NCI-H510A treated with DMSO at 0.1 percent for 48 hours (cell line): ENCODE measurements at regions not wholly inside any gene's neighbourhood (a gene's known extent, or its start where the extent isn't known, plus 50 kb on each side); places are given as distances from the start of the nearest gene placed in this dataset.

Source experiments
- DNase-seq: peaks from one replicate; lab custom pipeline; 2025; lab: John Stamatoyannopoulos, UW

- no peak for DNase-seq
Measured at GRCh38 chr5:67405755-67406154, 209.2 kb upstream of the CD180 start.

- DNase-seq, result peak; percentile 13
Measured at GRCh38 chr5:67405101-67405364, 208.4 kb upstream of the CD180 start.

GRCh38 chr5:67404256-67405100, 207.9 kb upstream of the CD180 start:
- peak; percentile 28 for DNase-seq

- DNase-seq, result no peak
Measured at GRCh38 chr5:67402526-67402925, 205.9 kb upstream of the CD180 start.

GRCh38 chr5:67401172-67401571, 204.6 kb upstream of the CD180 start:
- DNase-seq, result no peak

- no peak for DNase-seq
Measured at GRCh38 chr5:67400752-67401151, 204.2 kb upstream of the CD180 start.

GRCh38 chr5:67395790-67396418, 199.3 kb upstream of the CD180 start:
- no peak for DNase-seq

GRCh38 chr5:67393211-67393610, 196.6 kb upstream of the CD180 start:
- DNase-seq, result no peak

GRCh38 chr5:67390935-67391334, 194.3 kb upstream of the CD180 start:
- DNase-seq, result no peak

- DNase-seq, result no peak
Measured at GRCh38 chr5:67383451-67383850, 186.9 kb upstream of the CD180 start.

GRCh38 chr5:67381236-67381880, 184.8 kb upstream of the CD180 start:
- DNase-seq, result no peak

- no peak for DNase-seq
Measured at GRCh38 chr5:67380431-67380830, 183.8 kb upstream of the CD180 start.

- DNase-seq, result no peak
Measured at GRCh38 chr5:67379753-67380152, 183.2 kb upstream of the CD180 start.

- DNase-seq, result peak; percentile 11
Measured at GRCh38 chr5:67378256-67378655, 181.7 kb upstream of the CD180 start.

- DNase-seq, result no peak
Measured at GRCh38 chr5:67377631-67378030, 181.0 kb upstream of the CD180 start.

- DNase-seq, result no peak
Measured at GRCh38 chr5:67375606-67376005, 179.0 kb upstream of the CD180 start.

- DNase-seq, result no peak
Measured at GRCh38 chr5:67374378-67374777, 177.8 kb upstream of the CD180 start.

GRCh38 chr5:67373518-67373917, 176.9 kb upstream of the CD180 start:
- DNase-seq, result no peak

- no peak for DNase-seq
Measured at GRCh38 chr5:67372887-67373286, 176.3 kb upstream of the CD180 start.

- DNase-seq, result no peak
Measured at GRCh38 chr5:67371924-67372323, 175.3 kb upstream of the CD180 start.

GRCh38 chr5:67366691-67367395, 170.2 kb upstream of the CD180 start:
- no peak for DNase-seq

- no peak for DNase-seq
Measured at GRCh38 chr5:67366276-67366675, 169.7 kb upstream of the CD180 start.
